IPS DF 4.7 (cell line): ENCODE measurements at regions not wholly inside any gene's neighbourhood (a gene's known extent, or its start where the extent isn't known, plus 50 kb on each side); places are given as distances from the start of the nearest gene placed in this dataset.

Experiments used
- DNase-seq: peaks from one replicate; pipeline ENCODE4 v3.0.0-alpha.2; 2013; ENCODE audit warnings: low spot score; ENCODE audit errors: extremely low read depth

DNA sequence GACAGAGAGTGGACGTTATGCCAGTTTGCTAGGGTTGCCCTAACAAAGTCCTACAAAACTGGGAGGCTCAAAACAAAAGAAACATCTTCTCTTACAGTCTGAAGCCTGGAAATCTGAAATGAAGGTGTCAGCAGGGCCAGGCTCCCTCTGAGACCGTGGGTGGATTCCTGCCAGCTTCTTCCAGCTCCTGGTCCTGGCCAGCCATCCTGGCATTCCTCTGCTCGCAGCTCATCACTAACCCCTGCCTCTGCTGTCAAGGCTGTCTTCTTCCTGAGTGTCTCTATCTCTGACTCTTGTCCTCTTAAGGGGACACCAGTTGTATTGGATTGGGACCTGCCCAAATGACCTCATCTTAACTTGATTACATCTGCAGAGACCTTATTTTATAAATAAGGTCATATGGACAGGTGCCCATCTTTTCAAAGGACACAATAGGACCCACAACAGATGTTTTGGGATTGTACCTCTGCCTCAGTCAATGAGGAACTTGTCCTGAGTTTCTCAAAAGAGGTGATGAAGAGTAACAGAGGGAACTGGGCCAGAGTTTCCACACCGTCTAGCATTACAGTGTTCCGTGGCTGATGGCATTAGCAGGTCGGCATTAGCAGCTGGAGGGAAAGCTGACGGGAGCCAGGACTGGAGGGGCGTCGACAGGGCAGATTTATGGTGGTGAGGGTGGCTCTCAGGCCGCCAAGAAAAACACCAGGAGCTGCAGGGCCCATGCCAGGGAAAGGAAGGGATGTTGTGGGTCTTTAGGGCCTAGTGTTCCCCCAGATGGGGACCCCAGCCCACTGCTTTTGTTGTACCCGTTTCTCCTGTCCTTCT lies 157.3 kb downstream of the TBXT start:
- no peak for DNase-seq

DNA sequence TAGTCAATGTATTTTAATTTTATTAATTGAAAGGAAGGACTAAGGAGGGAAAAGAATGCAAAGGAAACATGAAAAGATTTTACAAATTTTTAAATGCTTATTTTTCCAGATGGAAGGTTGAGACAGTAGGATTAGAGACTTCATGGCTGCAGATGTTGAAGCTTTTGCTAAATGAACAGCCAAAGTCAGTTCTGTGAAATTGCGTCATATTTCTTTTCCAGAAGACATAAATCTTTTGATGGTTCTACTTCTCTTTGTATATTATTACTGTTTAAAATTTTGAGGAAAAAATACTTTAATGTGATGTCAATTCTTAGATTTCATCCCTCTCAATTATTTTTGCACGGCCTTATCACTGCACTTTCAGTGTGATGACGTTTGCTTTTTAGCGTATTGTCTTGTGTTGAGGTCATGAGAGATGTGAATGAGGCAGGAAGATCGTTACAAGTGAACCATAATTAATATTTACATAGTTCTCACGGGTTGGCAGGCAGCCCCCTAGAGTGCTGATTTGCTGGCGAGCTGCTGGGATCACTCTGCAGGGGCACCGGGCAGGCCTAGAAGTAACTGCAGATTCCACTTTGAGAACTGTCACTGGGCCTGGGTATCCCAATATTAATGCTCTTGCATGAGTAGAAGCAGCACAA lies 158.1 kb downstream of the TBXT start:
- no peak for DNase-seq

- DNase-seq = no peak
These were observed 158.9 kb downstream of the TBXT start for GRCh38 chr6:166008441-166009369.

DNA sequence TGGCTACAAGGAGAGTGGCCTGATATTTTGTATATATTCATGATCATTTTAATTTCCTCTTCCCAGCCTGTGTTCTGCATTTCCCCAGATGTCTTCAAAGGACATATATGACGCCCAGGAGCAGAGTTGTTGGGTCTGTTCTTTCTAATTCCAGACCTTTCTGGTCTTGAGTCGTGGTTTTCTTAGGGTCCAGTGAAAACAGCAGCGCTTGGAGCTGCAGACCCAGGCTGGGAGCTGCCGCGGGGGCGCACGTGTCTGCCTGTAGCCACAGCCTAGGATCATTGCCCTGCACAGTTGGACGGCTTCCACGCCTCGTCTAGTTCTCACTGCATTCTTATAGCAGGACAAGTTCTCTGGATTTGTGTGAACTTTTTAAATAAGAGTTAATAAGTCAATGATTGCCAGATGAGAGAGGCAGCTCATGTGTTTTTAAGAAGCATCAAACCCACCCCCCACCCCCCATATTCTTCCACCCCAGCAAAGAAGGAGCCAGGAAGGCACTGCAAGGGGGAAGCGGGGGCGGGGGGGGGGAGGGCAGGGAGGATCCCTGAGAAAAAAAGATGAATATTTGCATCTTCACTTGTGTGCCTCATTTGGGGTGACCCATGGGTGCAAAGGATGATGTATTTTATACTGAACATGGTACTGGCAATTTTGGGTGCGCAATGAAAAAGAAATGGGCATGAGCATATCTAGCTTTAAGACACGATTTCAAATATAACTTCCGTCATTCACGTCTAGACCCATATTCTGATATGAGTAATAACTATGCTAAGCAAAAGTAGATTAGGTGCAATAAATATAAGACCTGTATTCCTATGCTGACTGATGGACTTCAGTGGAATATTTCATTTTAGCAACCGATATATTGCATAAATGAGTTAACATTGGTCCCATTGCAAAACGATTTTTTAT lies 160.0 kb downstream of the TBXT start:
- no peak for DNase-seq

DNA sequence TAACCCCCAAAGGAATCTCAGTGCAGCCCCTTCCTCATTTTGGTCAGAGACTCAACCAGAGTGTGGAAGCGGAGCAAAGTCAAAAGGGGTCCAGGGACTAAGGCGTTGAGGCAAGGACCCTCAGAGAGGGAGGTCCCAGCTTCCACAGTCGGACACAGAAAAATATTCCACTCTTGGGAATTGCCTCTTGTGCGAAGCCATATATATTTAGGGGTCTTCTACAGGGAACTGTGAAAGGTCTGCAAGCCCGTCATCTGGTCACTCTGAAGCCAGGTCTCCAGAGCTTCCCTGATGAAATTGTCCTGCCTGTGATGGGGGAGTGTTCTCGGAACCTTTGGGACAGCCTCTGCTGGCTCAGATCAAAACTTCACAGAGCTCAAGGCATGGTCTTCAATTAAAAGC lies 160.8 kb downstream of the TBXT start:
- no peak for DNase-seq

DNA sequence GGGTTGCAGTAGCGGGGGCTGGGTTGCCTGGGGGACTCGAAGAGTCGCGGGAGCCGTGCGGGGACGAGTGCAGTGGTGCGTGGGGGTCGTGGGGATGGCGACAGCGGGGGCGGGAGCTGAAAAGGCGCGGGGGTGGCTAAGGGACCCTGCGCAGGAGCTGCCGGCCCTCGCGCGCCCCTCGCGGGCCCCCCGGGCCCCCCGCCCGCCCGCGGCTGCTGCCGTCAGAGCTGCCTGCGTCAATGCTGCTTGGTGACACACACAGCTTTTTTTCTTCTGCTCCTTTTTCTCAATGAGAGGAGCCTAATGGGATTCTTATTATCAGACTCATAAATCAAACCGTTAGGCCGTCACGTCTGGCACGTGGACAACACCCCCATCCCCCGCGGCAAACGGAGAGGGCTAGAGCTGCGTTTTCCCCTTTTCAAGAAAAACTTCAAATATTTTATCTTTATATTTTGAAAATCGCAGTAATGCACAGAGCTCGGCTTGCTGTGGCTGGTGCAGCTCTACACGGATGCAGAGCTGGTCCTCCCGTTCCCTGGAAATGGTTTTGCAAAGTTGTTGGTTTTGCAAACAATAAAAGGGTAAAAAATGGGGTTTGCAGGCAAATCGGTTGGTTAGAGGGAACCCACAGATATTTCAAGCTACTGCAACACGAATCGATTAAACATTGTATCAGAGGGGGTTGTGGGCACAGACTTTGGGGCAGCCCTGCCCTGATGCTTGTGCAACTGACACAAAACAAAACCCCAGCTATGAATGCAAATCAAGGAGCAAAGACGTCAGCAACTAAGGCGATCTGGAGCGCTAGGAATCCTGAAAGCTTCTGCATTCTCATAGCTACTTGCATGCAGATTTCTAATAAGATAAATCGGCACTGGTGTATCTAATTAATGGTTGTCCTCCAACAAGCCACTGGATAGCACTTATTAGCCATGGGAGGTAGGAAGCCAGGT lies 161.4 kb downstream of the TBXT start:
- DNase-seq = no peak

GRCh38 chr6:166005401-166005943 lies 162.2 kb downstream of the TBXT start:
- no peak for DNase-seq

DNA sequence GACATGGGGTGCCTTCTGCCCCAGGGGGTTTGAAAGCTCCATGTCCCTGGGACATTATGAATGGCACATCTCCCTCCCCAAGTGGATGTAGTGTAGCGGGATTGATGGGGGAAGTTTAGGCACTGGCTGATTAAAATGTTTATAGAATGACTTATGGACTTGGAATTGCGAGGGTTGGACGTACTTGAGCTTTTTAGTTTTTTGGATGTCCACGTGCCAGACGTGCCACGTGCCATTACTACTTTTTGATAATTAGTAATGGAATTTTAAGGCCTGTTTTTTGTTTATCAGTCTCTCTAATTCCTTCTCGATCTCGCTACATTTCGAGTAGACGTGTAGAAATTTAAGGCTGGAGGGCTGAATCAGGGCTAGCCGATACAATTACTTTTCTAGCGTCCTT lies 162.8 kb downstream of the TBXT start:
- no peak for DNase-seq

DNA sequence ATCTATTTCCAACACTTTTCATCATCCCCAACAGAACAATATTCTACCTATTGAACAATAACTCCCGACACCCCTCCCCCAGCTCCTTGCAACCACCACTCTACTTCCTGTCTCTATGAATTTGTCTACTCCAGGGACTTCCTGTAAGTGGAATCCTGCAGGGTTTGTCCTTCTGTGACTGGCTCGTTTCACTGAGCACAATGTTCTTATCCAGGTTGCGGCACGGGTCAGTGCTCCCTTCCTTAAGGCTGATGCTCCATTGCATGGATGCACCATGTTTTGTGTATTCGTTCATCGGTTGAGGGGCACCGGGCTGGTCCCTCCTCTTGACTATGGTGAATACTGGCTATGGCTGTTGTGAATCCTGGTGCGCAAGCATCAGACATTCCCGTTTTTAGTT lies 163.2 kb downstream of the TBXT start:
- DNase-seq = no peak

DNA sequence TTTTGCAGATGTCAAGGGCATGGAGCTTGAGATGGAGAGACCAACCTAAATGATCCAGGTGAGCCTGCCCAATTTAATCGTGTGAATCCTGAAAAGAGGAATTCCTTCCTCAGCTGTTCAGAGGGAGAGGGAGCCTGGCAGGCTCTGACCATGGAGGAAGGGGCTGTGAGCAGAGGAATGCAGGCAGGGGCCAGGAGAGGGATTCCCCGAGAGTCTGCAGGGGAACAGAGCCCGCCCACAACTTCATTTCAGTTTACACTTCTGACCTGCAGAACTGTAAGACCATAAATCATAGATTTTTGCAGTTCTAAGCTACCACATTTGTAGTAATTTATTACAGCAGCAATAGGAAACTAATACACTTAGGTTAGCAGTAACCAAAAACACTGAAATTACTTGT lies 164.1 kb downstream of the TBXT start:
- DNase-seq = no peak

DNA sequence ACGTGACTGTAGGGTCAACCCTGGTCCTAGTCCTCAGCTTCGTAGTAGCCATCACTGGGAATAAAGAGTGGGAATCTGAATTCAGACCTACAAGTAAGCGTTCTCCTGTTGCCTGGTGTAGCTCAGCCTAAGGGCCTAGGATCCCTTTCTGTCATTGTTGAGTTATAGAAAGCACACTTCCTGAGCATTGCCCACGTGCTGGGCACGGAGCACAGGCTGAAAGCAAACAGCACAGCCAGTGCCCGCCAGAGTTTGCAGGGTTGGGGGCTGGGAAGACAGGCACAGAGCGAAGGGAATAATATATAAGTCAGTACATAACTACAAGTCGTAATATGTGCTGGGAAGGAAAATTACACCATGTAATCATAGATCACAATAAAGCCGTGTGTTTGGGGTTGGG lies 166.3 kb downstream of the TBXT start:
- no peak for DNase-seq

DNA sequence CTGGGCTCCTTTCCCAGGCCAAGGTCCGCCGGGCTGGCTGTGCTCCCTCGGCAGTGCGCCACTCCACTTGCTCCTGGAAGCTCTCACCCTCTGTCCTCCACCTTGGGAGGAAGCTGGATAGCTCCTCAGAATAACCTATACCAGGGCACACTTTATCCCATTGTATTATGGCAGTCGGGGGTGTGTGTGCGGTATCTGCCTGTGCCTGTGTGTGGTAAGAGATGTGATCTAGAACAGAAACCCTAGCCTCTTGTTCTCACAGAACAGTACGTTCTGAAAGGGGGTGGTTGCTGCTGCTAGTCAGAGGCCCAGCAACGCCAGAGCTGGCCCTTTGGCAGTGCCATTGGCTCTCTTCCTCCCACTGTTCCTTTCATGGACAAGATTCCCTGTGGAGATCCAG lies 168.4 kb downstream of the TBXT start:
- DNase-seq = no peak

GRCh38 chr6:165998072-165998471 lies 169.6 kb downstream of the TBXT start:
- DNase-seq = no peak

DNA sequence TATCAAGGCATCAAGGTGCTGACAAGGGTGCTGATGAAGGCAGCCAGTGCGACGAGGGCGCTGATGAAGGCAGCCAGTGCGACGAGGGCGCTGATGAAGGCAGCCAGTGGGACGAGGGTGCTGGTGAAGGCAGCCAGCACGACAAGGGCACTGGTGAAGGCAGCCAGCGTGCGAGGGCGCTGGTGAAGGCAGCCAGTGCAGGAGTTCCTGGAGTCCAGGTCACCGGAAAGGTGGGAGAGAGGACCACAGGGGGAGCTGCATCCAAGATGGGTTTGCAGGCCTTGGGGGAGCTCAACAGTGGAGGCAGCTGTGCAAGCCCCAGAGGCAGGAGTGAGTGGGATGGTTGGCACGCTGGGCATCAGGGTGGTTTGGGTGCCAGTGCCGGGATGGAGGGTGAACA lies 176.3 kb downstream of the TBXT start:
- DNase-seq = no peak

- no peak for DNase-seq
These were observed 177.4 kb downstream of the TBXT start for GRCh38 chr6:165990216-165990615.

DNA sequence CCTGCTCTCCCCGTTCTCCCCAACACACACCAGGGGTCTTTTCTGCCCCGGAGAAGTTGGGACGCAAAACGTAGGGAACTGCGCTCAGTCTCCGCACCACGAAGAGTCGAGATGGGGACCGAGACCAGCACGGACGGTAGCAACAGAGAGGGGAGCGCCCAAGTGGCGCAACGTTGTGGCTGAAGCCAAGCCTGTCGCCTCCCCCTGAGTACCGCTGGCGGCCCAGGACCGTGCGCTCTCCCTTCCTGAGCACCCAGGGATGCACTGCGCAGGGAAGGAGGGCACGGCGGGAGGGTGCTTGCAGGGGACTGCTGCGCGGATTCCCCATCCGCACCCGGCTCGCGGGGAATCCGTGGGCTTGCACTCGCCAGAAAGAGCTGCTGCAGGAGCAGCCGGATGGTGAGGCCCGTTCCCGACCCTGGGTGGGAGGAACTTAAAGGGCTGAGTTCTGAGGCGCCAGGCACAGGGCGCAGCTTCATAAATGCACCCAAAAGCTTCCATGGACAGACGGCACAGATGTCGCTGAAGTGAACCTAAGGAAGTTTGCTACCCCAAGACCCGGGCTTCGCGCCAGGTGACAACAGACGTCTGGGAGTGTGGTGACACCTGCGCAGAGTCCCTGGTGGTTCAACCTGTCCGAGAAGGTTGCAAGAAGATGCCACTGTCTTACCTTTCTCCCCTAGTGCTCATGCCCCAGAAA lies 178.7 kb downstream of the TBXT start:
- DNase-seq = no peak

DNA sequence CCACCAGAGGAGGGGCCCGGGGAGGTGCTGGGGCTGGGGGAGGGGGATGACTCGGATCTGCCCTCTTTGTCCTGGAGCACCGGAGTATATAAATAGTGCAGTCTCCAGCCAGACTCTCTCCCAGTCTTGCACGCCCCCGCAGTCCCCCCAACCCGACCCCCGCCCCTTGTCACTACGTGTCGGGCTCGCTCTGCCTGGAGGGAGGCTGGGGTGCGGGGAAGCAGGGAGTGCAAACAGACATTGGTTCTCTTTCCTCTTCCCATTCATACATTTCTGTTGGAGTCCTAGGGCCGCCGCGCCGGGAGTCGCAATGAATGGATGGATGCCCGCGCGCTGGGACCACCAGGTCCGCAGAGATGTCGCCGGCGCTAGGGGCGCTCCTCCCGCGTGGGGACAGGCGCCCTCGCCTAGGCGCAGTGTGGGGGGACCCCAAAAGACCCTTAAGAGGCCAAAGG lies 179.3 kb downstream of the TBXT start:
- no peak for DNase-seq

- no peak for DNase-seq
These were observed 180.0 kb downstream of the TBXT start for GRCh38 chr6:165987483-165988301.
